ENCODE measurements at regions not wholly inside any gene's neighbourhood (a gene's known extent, or its start where the extent isn't known, plus 50 kb on each side); places are given as distances from the start of the nearest gene placed in this dataset.

GRCh38 chr14:89572596-89573398 is 155.8 kb upstream of the FOXN3 start:
- no peak for TF ChIP-seq POLR2AphosphoS5 (IDR thresholded peaks at IDR 0.05; ENCODE audit: insufficient read depth in 1 of 2, low read depth in 1 of 2)
- TF ChIP-seq CTCF (IDR thresholded peaks at IDR 0.05) = no peak

All from vagina (tissue), 2 donors.